Natural killer cell treated with Interleukin-12 subunit alpha and Interleukin-12 subunit beta and Interleukin-15 and Interleukin-18, amount 100 ng/mL, for 72 hours (primary cell): ENCODE measurements at regions not wholly inside any gene's neighbourhood (a gene's known extent, or its start where the extent isn't known, plus 50 kb on each side); places are given as distances from the start of the nearest gene placed in this dataset.
"Not testable (repeated sequence)": the region's sequence is repeated elsewhere in the genome, so short reads cannot be mapped to it uniquely, and the experiment has no call there.

ENCODE experiments used
- ATAC-seq, 2 donors: fragments of 150-1000 bp; cut with Tn5 transposase in 1 of 2; sonication (Bioruptor Pico), chemical (Tn5 transposase) in 1 of 2; 2 replicates each; pipeline ENCODE4 v1.10.0; 2021
- DNase-seq: peaks from one replicate; pipeline ENCODE4 v3.0.0; 2022; ENCODE audit warnings: low spot score
- H3K27ac Mint-ChIP-seq, 2 donors: 1 replicate in 1 of 2; 2 replicates in 1 of 2; pipeline ENCODE4 v1.8.0; 2022; ENCODE audit warnings: mixed read lengths in 2 of 2, mild to moderate bottlenecking in 1 of 2, moderate library complexity in 1 of 2
- H3K27me3 Mint-ChIP-seq, 2 donors: 1 replicate in 1 of 2; 2 replicates in 1 of 2; pipeline ENCODE4 v1.8.0; 2022; ENCODE audit warnings: mixed read lengths in 2 of 2
- H3K36me3 Mint-ChIP-seq: one replicate; pipeline ENCODE4 v1.8.0; 2022; ENCODE audit warnings: mixed read lengths
- H3K4me1 Mint-ChIP-seq, 2 donors: 1 replicate in 1 of 2; 2 replicates in 1 of 2; pipeline ENCODE4 v1.8.0; 2022; ENCODE audit warnings: low read depth in 2 of 2, mixed read lengths in 2 of 2, mild to moderate bottlenecking in 1 of 2
- H3K4me3 Mint-ChIP-seq: one replicate; pipeline ENCODE4 v1.8.0; 2022; ENCODE audit warnings: mixed read lengths
- H3K9me3 Mint-ChIP-seq: 2 replicates; pipeline ENCODE4 v1.8.0; 2022; ENCODE audit warnings: mixed read lengths

- not testable (repeated sequence) for ATAC-seq, DNase-seq, H3K9me3 Mint-ChIP-seq, H3K27me3 Mint-ChIP-seq, H3K4me1 Mint-ChIP-seq, H3K4me3 Mint-ChIP-seq, H3K27ac Mint-ChIP-seq, H3K36me3 Mint-ChIP-seq
These were observed 64.0 kb downstream of the OR4F15 start for GRCh38 chr15:101876031-101876430.

GRCh38 chr15:101877649-101878048 lies 65.6 kb downstream of the OR4F15 start:
- not testable (repeated sequence) for H3K27ac Mint-ChIP-seq, H3K4me1 Mint-ChIP-seq, H3K9me3 Mint-ChIP-seq, H3K4me3 Mint-ChIP-seq, DNase-seq, H3K36me3 Mint-ChIP-seq, ATAC-seq
- H3K27me3 Mint-ChIP-seq = peaks cover 0 to 11% of the 10 kb centered on the region in 2 donors

- H3K27me3 Mint-ChIP-seq, H3K9me3 Mint-ChIP-seq, H3K36me3 Mint-ChIP-seq, H3K4me1 Mint-ChIP-seq, DNase-seq, H3K27ac Mint-ChIP-seq, ATAC-seq, H3K4me3 Mint-ChIP-seq: not testable (repeated sequence)
These were observed 100.6 kb downstream of the OR4F15 start for GRCh38 chr15:101912349-101913287.

GRCh38 chr15:101924554-101924953 lies 112.6 kb downstream of the OR4F15 start:
- not testable (repeated sequence) for DNase-seq, ATAC-seq, H3K4me1 Mint-ChIP-seq, H3K27ac Mint-ChIP-seq, H3K27me3 Mint-ChIP-seq, H3K4me3 Mint-ChIP-seq, H3K9me3 Mint-ChIP-seq, H3K36me3 Mint-ChIP-seq

GRCh38 chr15:101934506-101934905 lies 122.5 kb downstream of the OR4F15 start:
- not testable (repeated sequence) for H3K9me3 Mint-ChIP-seq, ATAC-seq, DNase-seq, H3K27ac Mint-ChIP-seq, H3K4me1 Mint-ChIP-seq, H3K4me3 Mint-ChIP-seq, H3K36me3 Mint-ChIP-seq, H3K27me3 Mint-ChIP-seq

GRCh38 chr15:101937362-101937761 lies 125.4 kb downstream of the OR4F15 start:
- H3K9me3 Mint-ChIP-seq, ATAC-seq, H3K4me3 Mint-ChIP-seq, H3K36me3 Mint-ChIP-seq, H3K27me3 Mint-ChIP-seq, H3K4me1 Mint-ChIP-seq, H3K27ac Mint-ChIP-seq, DNase-seq: not testable (repeated sequence)

- not testable (repeated sequence) for H3K27me3 Mint-ChIP-seq, H3K27ac Mint-ChIP-seq, H3K4me3 Mint-ChIP-seq, H3K36me3 Mint-ChIP-seq, ATAC-seq, DNase-seq, H3K4me1 Mint-ChIP-seq, H3K9me3 Mint-ChIP-seq
These were observed 126.6 kb downstream of the OR4F15 start for GRCh38 chr15:101938555-101938954.

- not testable (repeated sequence) for H3K36me3 Mint-ChIP-seq, H3K27me3 Mint-ChIP-seq, H3K4me3 Mint-ChIP-seq, H3K27ac Mint-ChIP-seq, H3K4me1 Mint-ChIP-seq, DNase-seq, ATAC-seq, H3K9me3 Mint-ChIP-seq
These were observed 133.9 kb downstream of the OR4F15 start for GRCh38 chr15:101945896-101946295.

GRCh38 chr15:101948491-101949010 lies 136.5 kb downstream of the OR4F15 start:
- H3K36me3 Mint-ChIP-seq, H3K4me3 Mint-ChIP-seq, ATAC-seq, H3K4me1 Mint-ChIP-seq, H3K27me3 Mint-ChIP-seq, H3K27ac Mint-ChIP-seq, H3K9me3 Mint-ChIP-seq, DNase-seq: not testable (repeated sequence)

- not testable (repeated sequence) for H3K27ac Mint-ChIP-seq, H3K36me3 Mint-ChIP-seq, H3K4me3 Mint-ChIP-seq, H3K9me3 Mint-ChIP-seq, ATAC-seq, H3K27me3 Mint-ChIP-seq, H3K4me1 Mint-ChIP-seq, DNase-seq
These were observed 137.5 kb downstream of the OR4F15 start for GRCh38 chr15:101949380-101950065.

GRCh38 chr15:101953993-101954392 lies 142.0 kb downstream of the OR4F15 start:
- H3K27ac Mint-ChIP-seq, H3K9me3 Mint-ChIP-seq, H3K27me3 Mint-ChIP-seq, H3K4me1 Mint-ChIP-seq, H3K4me3 Mint-ChIP-seq, H3K36me3 Mint-ChIP-seq, DNase-seq, ATAC-seq: not testable (repeated sequence)

GRCh38 chr15:101955840-101956239 lies 143.8 kb downstream of the OR4F15 start:
- H3K36me3 Mint-ChIP-seq, H3K27me3 Mint-ChIP-seq, ATAC-seq, H3K4me3 Mint-ChIP-seq, H3K4me1 Mint-ChIP-seq, DNase-seq, H3K9me3 Mint-ChIP-seq, H3K27ac Mint-ChIP-seq: not testable (repeated sequence)

GRCh38 chr15:101958656-101959055 lies 146.7 kb downstream of the OR4F15 start:
- DNase-seq = peak; percentile 58
- not testable (repeated sequence) for H3K27ac Mint-ChIP-seq, H3K9me3 Mint-ChIP-seq, H3K4me3 Mint-ChIP-seq, H3K4me1 Mint-ChIP-seq, H3K27me3 Mint-ChIP-seq, H3K36me3 Mint-ChIP-seq, ATAC-seq

- DNase-seq, H3K9me3 Mint-ChIP-seq, ATAC-seq, H3K27me3 Mint-ChIP-seq, H3K27ac Mint-ChIP-seq, H3K36me3 Mint-ChIP-seq, H3K4me1 Mint-ChIP-seq, H3K4me3 Mint-ChIP-seq: not testable (repeated sequence)
These were observed 149.3 kb downstream of the OR4F15 start for GRCh38 chr15:101961263-101961662.
